NCI-H1694 treated with DMSO at 0.1 percent for 48 hours (cell line): ENCODE measurements at regions not wholly inside any gene's neighbourhood (a gene's known extent, or its start where the extent isn't known, plus 50 kb on each side); places are given as distances from the start of the nearest gene placed in this dataset.
A peak's percentile ranks its signal among the peaks of the same experiment; 100 is the strongest.
"Not testable (repeated sequence)": the region's sequence is repeated elsewhere in the genome, so short reads cannot be mapped to it uniquely, and the experiment has no call there.

Experiments used
- DNase-seq: peaks from one replicate; lab custom pipeline; 2025; lab: John Stamatoyannopoulos, UW

- DNase-seq, result no peak
These were observed 530.2 kb downstream of the BCKDHB start for GRCh38 chr6:80636689-80637088.

GRCh38 chr6:80633412-80633811 lies 526.9 kb downstream of the BCKDHB start:
- no peak for DNase-seq

GRCh38 chr6:80625405-80625804 lies 518.9 kb downstream of the BCKDHB start:
- no peak for DNase-seq

GRCh38 chr6:80623066-80623815 lies 516.8 kb downstream of the BCKDHB start:
- no peak for DNase-seq

GRCh38 chr6:80622641-80623040 lies 516.2 kb downstream of the BCKDHB start:
- DNase-seq, result no peak

- no peak for DNase-seq
These were observed 512.5 kb downstream of the BCKDHB start for GRCh38 chr6:80618953-80619352.

GRCh38 chr6:80610846-80611245 lies 504.4 kb downstream of the BCKDHB start:
- no peak for DNase-seq

- DNase-seq, result no peak
These were observed 502.4 kb downstream of the BCKDHB start for GRCh38 chr6:80608881-80609280.

- no peak for DNase-seq
These were observed 501.4 kb downstream of the BCKDHB start for GRCh38 chr6:80607811-80608391.

- peak; percentile 11 for DNase-seq
These were observed 498.9 kb downstream of the BCKDHB start for GRCh38 chr6:80605165-80605989.

GRCh38 chr6:80603679-80604078 lies 497.2 kb downstream of the BCKDHB start:
- no peak for DNase-seq

GRCh38 chr6:80594461-80594860 lies 488.0 kb downstream of the BCKDHB start:
- no peak for DNase-seq

- DNase-seq, result no peak
These were observed 486.0 kb downstream of the BCKDHB start for GRCh38 chr6:80592436-80592835.

- DNase-seq, result no peak
These were observed 479.8 kb downstream of the BCKDHB start for GRCh38 chr6:80586242-80586641.

GRCh38 chr6:80579391-80580023 lies 473.0 kb downstream of the BCKDHB start:
- no peak for DNase-seq

GRCh38 chr6:80573320-80573719 lies 466.8 kb downstream of the BCKDHB start:
- DNase-seq, result not testable (repeated sequence)

GRCh38 chr6:80566361-80566760 lies 459.9 kb downstream of the BCKDHB start:
- no peak for DNase-seq

- no peak for DNase-seq
These were observed 446.7 kb downstream of the BCKDHB start for GRCh38 chr6:80553071-80553740.

- DNase-seq, result no peak
These were observed 444.3 kb downstream of the BCKDHB start for GRCh38 chr6:80550748-80551147.

- DNase-seq, result no peak
These were observed 443.8 kb downstream of the BCKDHB start for GRCh38 chr6:80550281-80550680.

GRCh38 chr6:80548532-80548931 lies 442.1 kb downstream of the BCKDHB start:
- DNase-seq, result no peak

- DNase-seq, result no peak
These were observed 441.4 kb downstream of the BCKDHB start for GRCh38 chr6:80547827-80548226.
